Activated CD8-positive, alpha-beta memory T cell treated with anti-CD3 and anti-CD28 coated beads, Interleukin-2, amount 50 U/mL, for 24 hours (primary cell): ENCODE measurements at regions not wholly inside any gene's neighbourhood (a gene's known extent, or its start where the extent isn't known, plus 50 kb on each side); places are given as distances from the start of the nearest gene placed in this dataset.
"Not testable (repeated sequence)": the region's sequence is repeated elsewhere in the genome, so short reads cannot be mapped to it uniquely, and the experiment has no call there.

ENCODE experiments used
- DNase-seq: peaks from one replicate; pipeline ENCODE4 v3.0.0-alpha.2; 2020; ENCODE audit errors: extremely low read depth

- no peak for DNase-seq
Observed at GRCh38 chr5:155507363-155507762, 493.8 kb downstream of the KIF4B start.

- DNase-seq, result no peak
Observed at GRCh38 chr5:155508673-155509072, 495.1 kb downstream of the KIF4B start.

- DNase-seq, result no peak
Observed at GRCh38 chr5:155512329-155512728, 498.8 kb downstream of the KIF4B start.

- DNase-seq, result no peak
Observed at GRCh38 chr5:155514105-155514563, 500.6 kb downstream of the KIF4B start.

- no peak for DNase-seq
Observed at GRCh38 chr5:155522540-155522939, 509.0 kb downstream of the KIF4B start.

GRCh38 chr5:155529362-155529761, 515.8 kb downstream of the KIF4B start:
- DNase-seq, result no peak

- no peak for DNase-seq
Observed at GRCh38 chr5:155530046-155530445, 516.5 kb downstream of the KIF4B start.

GRCh38 chr5:155532621-155533311, 519.2 kb downstream of the KIF4B start:
- DNase-seq, result no peak

GRCh38 chr5:155540000-155540595, 526.5 kb downstream of the KIF4B start:
- DNase-seq, result no peak

GRCh38 chr5:155546075-155546474, 532.5 kb downstream of the KIF4B start:
- no peak for DNase-seq

- no peak for DNase-seq
Observed at GRCh38 chr5:155554500-155554899, 540.9 kb downstream of the KIF4B start.

- no peak for DNase-seq
Observed at GRCh38 chr5:155556222-155556621, 542.7 kb downstream of the KIF4B start.

GRCh38 chr5:155556700-155557099, 543.1 kb downstream of the KIF4B start:
- no peak for DNase-seq

- DNase-seq, result no peak
Observed at GRCh38 chr5:155562158-155562557, 548.6 kb downstream of the KIF4B start.

GRCh38 chr5:155564541-155564940, 551.0 kb downstream of the KIF4B start:
- DNase-seq, result no peak

GRCh38 chr5:155575861-155576260, 562.3 kb downstream of the KIF4B start:
- DNase-seq, result no peak

- DNase-seq, result not testable (repeated sequence)
Observed at GRCh38 chr5:155586808-155587207, 573.3 kb downstream of the KIF4B start.

GRCh38 chr5:155587458-155587857, 573.9 kb downstream of the KIF4B start:
- DNase-seq, result no peak

- DNase-seq, result no peak
Observed at GRCh38 chr5:155591273-155591672, 577.7 kb downstream of the KIF4B start.

- DNase-seq, result no peak
Observed at GRCh38 chr5:155594270-155594669, 580.7 kb downstream of the KIF4B start.

GRCh38 chr5:155595791-155596190, 582.2 kb downstream of the KIF4B start:
- DNase-seq, result no peak

- DNase-seq, result no peak
Observed at GRCh38 chr5:155598552-155598951, 585.0 kb downstream of the KIF4B start.

- DNase-seq, result no peak
Observed at GRCh38 chr5:155605920-155606319, 592.4 kb downstream of the KIF4B start.
